22Rv1 (cell line): ENCODE measurements at regions not wholly inside any gene's neighbourhood (a gene's known extent, or its start where the extent isn't known, plus 50 kb on each side); places are given as distances from the start of the nearest gene placed in this dataset.

ENCODE experiments used
- H3K27ac ChIP-seq: fragments of 450-650 bp; 2 replicates; pipeline ENCODE4 v1.5.1; 2017
- CTCF ChIP-seq: fragments of 450-650 bp; IDR thresholded peaks from 2 replicates; pipeline ENCODE4 v1.5.1; 2017; ENCODE audit warnings: mild to moderate bottlenecking
- ZFX ChIP-seq: fragments of 450-650 bp; IDR thresholded peaks from 2 replicates; pipeline ENCODE4 v1.6.1; 2017; ENCODE audit warnings: antibody characterized with exemption, borderline replicate concordance

DNA sequence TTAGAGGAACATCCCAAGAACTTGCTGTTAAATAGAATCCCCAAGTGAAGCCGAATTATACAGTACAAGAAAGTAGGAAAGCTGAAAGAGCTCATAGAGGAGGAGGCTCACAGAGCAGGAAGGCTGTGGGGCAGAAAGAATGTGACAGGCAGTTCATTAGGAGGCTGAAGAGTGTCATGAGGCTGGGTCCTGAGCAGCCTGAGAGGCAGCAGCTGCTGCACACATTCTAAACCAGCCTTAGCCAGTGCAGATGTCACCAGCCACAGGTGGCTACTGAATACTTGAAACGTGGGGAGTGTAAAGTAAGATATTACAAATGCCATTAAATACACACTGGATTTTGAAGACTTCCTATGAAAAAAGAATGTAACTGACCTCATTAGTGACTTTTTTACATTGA lies 490.2 kb upstream of the KLHL29 start:
- no peak for TF ChIP-seq ZFX
- no peak for TF ChIP-seq CTCF
- H3K27ac ChIP-seq = no peak overlapping the region

GRCh38 chr2:22897428-22897827 lies 487.6 kb upstream of the KLHL29 start:
- TF ChIP-seq CTCF = no peak
- TF ChIP-seq ZFX = no peak
- no peak overlapping the region for H3K27ac ChIP-seq

- TF ChIP-seq CTCF (no peak), ZFX (no peak)
- H3K27ac ChIP-seq = no peak overlapping the region
These were observed 484.3 kb upstream of the KLHL29 start for GRCh38 chr2:22900674-22901073.

GRCh38 chr2:22901471-22902179 lies 483.4 kb upstream of the KLHL29 start:
- H3K27ac ChIP-seq = no peak overlapping the region
- TF ChIP-seq ZFX = no peak
- TF ChIP-seq CTCF = no peak

- no peak for TF ChIP-seq ZFX
- TF ChIP-seq CTCF = no peak
These were observed 482.8 kb upstream of the KLHL29 start for GRCh38 chr2:22902180-22902550.

DNA sequence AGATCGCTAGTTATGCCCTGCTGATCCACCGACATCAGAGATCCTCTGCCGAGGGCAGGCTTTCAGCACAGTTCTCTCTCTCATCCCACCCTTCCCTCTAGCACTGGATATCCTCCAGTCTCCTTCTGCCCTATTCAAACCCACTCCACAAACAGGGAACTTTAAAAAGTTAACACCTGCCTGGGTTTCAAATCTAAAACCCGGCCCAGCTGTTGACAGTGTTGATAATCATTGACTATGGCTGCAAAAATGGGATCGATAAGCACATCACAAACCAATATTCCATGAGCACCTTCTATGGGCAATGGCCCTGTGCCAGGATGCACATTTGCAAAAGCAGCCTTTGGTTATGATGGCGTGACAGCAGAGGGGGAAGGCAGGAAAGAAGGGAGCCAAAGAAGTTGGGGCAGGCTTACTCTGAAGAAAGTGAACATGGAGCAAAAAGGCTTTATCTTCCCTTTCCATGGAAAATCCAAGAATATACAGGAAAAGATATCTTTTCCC lies 482.3 kb upstream of the KLHL29 start:
- TF ChIP-seq ZFX = no peak
- no peak for TF ChIP-seq CTCF
- H3K27ac ChIP-seq = no peak overlapping the region

More at GRCh38 chr2:22902180-22902550, 482.8 kb upstream of the KLHL29 start:
- H3K27ac ChIP-seq = no peak overlapping the region

DNA sequence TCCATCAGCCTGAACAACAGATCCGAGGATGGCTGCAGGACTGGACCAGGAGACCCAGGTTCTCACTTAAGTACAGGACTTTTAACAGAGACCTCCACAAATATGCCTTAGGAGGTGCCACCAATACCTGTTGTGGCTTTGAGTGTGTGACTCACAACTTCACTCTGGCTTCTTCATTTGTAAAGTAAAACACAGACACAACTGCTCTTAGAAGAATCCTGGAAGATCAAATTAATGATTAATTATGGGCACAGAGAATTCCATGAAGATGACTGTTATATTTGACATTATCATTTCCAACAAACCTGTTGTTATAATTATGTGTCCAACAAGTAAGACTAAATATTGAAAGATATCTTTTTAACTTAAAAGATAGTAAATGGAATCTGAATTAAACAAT lies 481.4 kb upstream of the KLHL29 start:
- no peak overlapping the region for H3K27ac ChIP-seq
- no peak for TF ChIP-seq CTCF
- TF ChIP-seq ZFX = no peak
